Hypothalamus (tissue), 51 donors: ENCODE measurements at regions not wholly inside any gene's neighbourhood (a gene's known extent, or its start where the extent isn't known, plus 50 kb on each side); places are given as distances from the start of the nearest gene placed in this dataset.

Experiments used
- DNase-seq, 51 donors: peaks; one replicate each; lab custom pipeline; 2025; lab: John Stamatoyannopoulos, UW

DNA sequence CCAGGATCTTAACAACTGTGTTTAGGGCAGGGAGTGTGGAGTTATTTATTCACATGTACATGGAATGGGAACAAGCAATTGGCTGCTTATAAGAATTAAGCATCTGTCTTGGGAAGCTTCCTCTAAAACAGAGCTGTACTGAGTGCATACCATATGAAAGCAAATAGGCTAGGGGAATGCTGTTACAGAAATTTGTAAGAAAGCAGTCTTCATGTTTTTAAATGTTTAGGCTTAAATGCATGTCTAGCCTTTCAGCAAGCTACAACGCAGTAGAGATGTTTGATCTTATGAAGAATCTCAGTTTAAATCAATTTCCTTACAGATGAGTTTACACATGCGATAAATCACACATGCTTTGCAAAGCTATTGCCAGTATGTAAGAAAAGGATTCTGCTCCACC lies 123.1 kb upstream of the MID1 start:
- no peak for DNase-seq

DNA sequence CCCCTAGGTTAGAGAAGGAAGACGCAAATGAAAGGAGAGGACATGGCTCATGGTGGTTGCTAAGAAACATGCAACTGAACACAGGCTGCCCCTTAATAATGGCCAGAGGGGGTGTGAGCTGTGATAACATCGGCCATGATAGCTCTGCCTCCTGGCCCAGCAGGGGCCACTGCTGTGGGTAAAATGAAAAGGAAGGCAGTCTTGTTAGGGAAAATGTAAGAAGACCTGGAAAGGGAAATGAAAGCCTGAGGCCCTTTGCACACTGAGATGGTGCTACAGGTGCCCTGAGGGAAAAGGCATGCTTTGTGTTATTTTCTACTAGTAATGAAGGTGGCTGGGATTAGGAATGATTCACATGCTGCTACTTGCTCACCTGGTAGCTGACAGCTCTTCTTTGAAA lies 123.6 kb upstream of the MID1 start:
- DNase-seq, result no peak

DNA sequence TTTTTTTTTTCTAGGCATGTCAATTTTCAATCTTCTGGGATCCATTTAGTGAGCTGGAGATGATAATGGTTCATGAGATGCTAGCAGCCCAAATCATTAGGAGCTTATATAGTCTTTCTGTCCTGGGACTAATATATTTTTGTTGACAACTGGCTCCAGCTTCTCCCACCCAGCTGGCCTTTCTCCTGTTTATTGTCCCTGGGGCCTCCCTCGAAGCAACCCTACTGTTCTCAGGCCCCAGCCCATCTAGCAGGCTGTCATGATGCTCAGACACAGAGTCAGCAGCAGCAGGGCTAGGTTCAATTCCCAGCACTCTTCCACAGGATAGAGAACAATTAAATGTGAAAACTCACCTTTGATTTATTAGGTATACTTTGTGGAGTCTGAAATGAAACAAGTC lies 127.6 kb upstream of the MID1 start:
- DNase-seq, result no peak

DNA sequence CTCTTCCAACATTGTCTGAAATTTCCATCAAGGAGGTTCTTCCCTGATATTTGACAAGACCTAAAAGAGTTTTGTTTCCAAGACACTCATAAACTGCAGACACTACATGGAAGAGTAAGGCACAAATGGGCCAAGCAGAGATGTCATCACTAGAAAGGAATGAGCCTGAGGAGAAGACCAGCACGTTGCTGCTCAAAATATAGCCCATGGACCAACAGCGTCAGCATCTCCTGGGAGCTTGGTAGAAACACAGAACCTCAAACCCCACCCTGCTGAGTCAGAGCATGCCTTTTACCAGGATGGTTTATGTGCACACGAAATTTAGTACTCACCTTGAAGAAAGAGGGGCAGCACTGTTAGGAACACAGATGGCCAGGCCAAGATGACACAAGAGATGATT lies 128.7 kb upstream of the MID1 start:
- no peak for DNase-seq

DNA sequence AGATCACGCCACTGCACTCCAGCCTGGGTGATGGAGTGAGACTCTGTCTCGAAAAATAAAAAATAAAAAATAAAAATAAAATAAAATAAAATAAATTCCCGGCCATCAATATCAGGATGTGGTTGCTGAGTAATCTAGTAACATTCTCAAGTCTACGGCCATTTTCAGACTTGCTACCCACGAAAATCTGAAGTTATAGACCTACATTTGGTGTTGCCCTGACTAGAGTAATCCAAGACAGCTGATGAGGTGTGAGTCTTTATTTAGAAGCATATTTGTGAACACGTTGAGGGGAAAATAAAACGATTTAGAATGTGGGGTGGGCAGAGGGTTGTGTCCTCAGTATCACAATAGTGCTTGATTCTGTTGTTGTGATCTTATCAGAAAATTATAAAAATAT lies 130.2 kb upstream of the MID1 start:
- no peak for DNase-seq

DNA sequence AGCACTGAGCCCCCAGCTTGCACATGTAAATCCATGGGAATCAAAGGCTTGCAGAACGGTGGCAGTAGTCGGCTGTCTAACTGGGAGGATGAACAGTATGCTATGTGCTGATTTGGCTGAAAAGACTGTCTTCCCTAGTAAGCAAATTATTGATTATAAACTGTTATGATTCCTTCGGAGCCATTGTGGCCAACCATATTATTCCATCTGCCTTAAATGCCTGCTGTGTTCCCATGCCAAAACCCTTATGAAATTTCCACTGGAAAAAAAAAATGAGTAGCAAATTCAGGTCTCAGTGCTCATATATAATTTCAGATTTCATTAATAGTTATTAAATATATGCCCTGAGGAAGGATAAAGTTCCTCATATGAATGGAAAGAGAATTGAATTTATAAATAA lies 132.7 kb upstream of the MID1 start:
- DNase-seq, result no peak

DNA sequence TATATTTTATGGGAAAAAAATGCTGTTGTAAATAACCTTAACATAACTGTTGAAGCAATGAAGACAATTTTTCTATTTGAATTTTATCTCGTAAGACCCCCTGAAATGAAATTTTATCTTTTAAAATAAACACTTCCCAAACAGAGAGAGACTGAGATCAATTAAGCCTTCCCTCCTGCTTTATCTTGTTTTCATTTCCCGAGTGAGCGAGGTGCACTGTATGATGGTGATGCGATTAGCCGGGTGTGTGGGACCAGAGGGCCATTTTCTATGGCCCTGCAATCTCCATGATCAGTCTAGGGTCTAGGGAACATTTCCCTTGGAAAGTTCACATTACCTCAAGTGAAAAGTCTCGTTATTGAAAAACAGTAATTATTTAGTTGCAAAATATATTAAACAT lies 134.1 kb upstream of the MID1 start:
- no peak for DNase-seq

DNA sequence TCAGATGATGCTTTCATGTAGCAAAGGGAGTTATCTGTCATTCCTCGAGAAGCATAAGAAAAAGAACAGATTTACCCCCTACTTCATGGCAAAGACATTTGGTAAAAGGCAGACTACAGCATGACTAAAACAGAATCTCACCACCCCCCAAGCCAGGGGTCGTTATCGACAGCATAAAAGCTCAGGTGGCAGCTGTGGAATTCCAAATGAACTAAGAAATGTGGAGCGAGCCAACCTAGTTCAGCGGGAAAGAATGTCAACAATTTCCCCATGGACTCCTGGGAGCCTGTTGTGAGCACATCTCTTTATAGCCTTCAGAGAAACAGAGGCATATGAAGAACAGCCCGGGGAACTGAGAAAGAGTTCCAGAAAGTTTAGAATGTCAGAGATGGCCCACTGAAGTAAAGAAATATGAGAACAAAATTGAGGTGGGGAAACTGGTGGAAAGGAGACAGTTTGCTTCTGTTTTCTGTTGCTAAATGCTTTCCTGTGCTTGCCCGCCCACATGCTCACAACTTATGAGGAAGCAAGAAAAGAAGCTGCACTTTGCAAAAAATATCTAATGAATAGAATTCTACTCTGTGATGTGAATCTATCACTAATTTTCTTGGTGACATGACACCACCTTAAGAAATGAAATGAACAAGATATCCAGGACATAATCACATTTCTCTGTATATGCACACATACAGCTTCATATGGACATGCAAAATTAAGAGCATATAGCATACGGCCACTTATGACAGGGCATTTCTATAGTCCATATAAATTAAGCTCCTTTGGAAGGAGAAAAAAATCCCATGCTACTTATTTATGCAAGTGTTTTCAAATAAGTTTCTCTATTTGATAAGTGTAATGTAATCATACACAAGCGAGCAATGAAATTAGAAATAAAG lies 135.3 kb upstream of the MID1 start:
- DNase-seq, result no peak

DNA sequence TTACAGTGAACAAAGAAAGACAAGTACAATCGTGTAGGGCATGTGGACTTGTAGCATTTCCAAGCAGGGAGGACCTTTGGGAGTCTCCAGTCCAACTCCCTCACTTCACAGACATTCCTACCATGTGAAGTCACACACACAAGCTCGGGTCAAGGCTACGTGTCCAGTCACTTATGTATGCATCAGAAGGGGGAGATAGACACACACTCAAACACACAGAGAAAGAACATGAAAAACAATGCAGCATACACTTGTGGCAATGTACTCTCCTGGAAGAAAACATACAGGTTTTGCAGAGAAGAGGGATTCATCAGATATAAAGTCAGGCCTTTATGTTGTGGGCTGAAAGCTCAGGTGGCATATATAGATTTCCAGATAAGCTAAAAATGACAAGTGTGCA lies 136.1 kb upstream of the MID1 start:
- DNase-seq, result no peak

DNA sequence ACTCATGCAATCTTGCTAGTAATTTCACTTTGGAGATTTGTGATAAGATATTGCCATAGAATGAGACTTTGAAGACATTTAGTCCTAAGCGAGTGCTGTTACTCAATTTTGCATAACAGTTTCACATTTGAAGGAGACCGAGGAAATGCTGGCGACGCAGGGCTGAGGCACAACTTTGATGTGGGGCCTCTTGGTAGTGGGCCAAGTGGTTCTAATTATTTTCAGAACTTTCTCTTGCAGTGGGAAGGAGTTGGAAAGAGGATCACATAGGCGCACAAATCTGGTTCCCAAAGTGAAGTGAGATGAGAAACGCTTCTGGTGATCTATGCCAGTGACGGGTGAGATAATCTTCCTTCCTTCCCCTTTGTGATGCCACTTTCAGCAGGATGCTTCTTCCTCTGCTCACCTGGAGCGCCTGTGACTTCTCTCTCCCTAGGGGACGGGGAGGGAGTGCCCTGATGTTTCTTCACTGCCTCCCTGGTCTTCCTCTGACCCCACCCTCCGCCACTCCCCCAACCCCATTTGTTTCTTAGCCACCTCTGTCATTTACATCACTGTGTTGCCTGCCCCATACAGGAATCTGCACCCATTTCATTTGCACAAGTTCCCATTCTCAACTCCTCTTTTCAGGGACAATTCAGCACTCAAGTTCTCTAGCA lies 138.9 kb upstream of the MID1 start:
- DNase-seq, result no peak

DNA sequence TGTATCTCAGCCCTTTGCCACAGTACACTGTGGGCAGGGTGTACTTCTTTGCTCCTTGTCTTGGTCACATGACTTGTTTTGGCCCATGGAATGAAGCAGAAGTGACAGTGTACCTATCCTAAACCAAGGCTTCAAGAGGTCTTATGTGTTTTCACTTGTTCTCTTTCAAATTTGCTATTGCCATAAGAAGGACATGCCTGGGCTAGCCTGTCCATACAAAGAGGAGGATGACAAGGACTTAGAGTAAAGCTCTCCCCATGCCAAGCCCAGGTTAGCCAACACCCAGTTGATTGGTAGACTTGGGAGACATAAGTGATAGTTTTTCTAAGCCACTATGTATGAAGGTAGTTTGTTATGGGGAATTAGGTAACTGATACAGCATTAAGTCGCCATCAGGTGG lies 141.1 kb upstream of the MID1 start:
- no peak for DNase-seq

DNA sequence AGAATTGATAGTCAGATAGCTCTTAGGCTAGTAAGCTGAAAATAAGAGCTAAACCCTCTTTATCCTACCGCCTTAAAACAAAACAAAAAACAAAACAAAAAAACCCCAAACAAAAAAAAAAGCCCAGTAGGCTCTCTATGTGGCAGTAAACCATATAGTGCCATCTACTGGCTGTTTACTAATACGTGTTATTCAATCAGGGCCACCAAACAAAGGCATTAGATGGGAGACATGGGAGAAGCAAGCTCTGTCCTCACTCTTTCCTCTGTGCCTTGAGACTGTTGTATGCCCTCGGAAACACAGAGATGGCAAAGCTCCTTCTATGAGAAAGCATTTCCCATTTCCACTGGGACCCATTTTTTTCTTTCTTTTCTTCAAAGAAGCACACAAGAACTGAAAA lies 148.8 kb upstream of the MID1 start:
- peak in 1 of 51 donors; percentile 4 for DNase-seq

DNA sequence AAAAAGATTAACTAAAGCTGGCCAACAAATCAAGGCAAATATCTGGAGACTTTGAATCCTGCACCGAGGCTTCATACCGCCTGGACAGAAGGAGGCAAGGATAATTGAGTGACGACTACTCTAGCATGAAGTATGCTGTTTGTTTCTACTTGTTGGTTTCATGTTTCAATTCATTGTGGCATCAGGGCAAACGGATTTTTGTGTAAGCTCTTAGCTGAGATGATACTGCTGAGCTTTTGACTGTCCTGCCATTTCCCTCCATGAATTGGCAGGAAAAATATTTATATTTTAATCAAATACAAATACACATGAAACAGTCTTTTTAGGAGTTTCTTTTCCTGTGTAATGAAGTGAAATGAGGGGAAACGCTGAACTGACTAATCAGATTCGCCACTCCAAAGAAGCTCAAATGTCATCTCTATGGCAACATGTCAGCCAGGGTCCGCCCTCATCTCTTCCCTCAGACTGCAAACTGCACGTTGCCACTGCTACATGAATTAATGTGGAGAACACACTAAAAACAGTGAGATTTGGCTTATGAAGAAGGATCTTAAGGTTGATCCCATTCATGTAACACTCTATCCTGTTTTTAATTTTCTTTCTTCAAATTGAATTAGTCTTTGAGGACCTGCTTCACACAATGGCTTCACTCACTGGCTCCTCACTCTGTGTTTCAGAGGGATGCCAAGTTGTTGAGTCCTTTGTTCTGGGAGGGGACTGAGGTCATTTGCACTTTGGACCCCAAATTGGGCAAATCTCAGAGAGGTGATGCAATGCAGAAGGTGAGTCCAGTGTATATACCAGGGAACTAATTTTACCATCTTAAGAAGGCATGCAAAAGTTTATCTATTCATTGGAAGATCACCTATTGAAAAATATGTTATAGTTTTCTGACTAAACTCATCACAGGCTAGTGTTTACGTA lies 149.6 kb upstream of the MID1 start:
- DNase-seq, result peak in 5 of 51 donors; percentile 0 to 5 (median 0)

DNA sequence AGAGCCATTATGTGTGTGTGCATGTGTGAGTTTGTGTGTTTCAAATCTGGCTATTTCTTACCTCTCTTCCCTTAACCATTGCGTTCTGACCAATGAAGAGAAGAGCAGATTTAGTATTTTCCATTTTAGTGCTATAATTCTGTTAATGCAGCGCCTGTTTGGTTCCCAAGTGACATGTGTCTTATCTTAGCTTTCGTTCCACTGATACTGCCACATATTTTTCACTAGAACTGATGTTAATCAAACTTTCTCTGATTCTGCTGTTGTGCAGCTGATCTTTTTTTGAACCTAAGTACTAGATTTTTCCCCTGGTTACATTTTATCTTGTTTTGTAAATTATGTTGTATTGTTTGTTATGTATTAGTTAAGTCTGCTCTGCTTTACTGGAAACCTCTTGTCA lies 152.9 kb upstream of the MID1 start:
- no peak for DNase-seq

DNA sequence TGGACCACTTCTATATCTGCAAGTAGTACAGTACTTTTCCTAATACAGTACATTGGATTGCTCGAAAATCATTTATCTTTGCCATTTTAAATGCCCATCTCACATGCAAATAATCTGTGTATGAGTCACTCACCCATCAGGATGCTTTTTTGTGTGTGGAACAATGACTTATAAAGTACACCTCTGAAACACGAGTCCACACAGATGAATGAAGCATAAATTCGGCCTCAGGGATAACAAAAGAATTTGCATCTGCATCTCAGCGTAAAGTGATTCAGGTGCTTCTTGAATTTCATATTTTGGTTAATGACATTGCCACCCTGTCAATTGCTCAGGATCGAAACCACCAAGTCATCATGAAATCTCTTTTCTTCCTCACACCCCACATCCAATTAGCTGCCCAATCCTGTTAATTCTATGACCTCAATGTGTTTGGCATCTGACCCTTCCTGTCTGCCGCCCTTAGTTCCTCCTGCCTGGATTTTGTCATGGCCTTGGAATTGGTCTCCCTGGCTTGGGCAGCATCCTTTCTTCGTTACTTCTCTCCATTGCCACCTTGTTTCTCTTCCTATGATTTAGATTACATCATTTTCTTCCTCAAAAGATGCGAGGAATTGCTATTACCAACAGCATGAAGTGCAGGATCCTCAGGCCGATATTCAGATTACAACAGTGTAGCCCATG lies 161.6 kb upstream of the MID1 start:
- no peak for DNase-seq

DNA sequence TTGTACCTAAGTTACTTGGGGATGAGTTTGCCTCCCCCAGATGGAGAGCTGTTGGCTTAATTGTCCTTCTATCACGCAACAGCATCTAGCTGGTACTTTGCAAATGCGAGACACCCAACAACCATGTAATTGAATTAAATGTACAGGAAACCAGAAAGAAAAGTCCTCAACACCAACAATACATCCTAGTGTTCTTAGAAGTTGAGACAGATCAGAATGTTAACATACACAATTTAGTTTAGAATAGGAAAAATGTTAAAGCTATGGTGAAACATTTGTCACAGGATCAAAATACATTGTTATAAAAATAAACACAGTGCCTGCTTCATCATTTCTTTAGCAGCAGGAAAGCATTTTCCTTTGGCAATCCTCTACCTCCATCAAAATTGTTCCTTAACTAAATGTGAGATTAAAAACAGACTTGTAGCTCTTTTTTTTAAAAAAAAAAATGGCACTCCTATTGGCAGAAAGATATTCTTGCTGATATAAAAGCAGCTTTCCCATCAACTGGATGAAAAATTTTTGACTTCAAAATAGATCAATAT lies 163.1 kb upstream of the MID1 start:
- DNase-seq, result no peak

DNA sequence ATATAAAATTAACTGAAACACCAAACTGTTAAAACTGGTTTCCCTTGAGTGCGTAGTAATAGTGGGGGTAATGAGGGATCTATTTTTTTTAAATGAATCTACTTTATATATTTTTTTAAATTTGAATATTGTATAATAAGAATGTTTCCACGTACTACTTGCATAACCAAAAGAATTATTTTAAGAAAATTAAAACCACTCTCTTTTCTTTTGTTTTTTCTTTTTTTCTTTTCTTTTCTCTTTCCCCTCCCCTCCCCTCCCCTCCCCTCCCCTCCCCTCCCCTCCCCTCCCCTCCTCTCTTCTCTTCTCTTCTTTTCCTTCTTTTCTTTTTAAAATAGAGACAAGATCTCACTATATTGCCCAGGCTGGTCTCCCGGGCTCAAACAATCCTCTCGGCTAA lies 166.9 kb upstream of the MID1 start:
- DNase-seq, result no peak

DNA sequence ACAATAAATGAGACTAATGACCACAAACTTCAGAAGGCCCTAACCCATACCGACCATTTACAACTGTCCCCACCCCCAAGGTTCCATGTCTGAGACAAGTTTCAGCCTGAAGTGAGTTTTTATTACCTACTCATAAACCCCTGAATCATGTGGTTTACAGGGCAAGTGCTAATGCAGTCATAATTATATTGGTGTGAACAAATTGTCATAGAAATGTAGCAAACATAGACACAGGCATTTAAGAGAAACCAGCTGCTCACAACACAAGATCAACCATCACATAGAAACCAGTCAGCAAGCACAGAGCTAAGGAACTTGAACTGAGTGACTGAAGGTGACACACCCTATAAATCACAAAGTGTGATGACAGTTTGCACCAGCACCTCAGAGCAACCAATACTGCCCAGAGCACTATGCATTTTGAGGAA lies 173.8 kb upstream of the MID1 start:
- DNase-seq, result no peak

DNA sequence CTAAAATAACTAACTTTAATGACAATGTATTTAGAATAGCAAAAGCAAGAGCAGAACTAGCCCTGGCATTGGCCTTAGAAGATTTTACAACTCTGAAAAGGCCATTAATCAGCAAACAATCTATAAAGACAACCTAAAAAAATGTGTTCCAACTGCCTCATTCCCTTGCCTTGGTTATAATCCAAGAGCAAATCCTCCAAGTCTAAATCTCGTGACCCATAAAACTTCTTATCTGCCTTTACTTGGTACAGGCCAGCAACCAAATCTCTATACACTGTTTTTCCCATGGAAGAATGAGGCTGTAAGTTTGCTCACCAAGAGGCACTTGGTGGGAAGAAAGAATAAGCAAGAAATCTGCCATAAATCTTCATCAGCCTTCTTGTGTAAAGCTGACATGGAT lies 175.3 kb upstream of the MID1 start:
- no peak for DNase-seq

DNA sequence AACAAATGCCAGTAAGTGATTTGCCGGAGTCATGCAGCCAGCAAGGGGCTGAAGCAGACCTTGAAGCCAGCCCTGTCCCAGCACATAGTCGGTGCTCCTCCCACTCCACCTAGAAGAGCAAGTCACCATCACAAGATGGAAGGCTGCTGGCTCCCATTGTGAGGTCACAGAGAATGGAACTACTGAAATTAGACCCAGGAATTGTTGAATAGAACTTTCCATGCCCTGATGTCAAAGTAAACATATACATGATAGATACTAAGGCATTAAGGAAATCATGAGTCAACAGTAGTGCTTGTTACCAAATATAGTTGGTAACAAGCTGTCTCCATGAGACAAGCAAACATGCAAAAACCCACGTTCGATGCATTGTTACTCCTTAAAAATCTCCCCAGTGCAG lies 177.1 kb upstream of the MID1 start:
- no peak for DNase-seq
